ENCODE measurements at regions not wholly inside any gene's neighbourhood (a gene's known extent, or its start where the extent isn't known, plus 50 kb on each side); places are given as distances from the start of the nearest gene placed in this dataset.

GRCh38 chr11:131305005-131305404 is 65.4 kb upstream of the NTM start:
- H3K27ac ChIP-seq (ENCODE audit: low read depth, low read length) = no peak overlapping the region
- H4K20me1 ChIP-seq (ENCODE audit: insufficient read depth) = no peaks in the 10 kb centered on the region
- CTCF ChIA-PET = no interaction called here
- H3K79me2 ChIP-seq (ENCODE audit: insufficient read depth, low read length) = no peaks in the 10 kb centered on the region
- H3K9me2 ChIP-seq (ENCODE audit: insufficient read depth) = no peaks in the 10 kb centered on the region
- H3K27me3 ChIP-seq (ENCODE audit: insufficient read depth, low read length) = no peaks in the 10 kb centered on the region
- no peaks in the 10 kb centered on the region for H3K36me3 ChIP-seq (ENCODE audit: control insufficient read depth in 1 of 2, insufficient read depth in 2 of 2, low read length in 2 of 2)
- H3K9ac ChIP-seq (ENCODE audit: low read length) = no peak overlapping the region
- ATAC-seq = no peak
- RAD21 ChIA-PET (ENCODE audit: low non-redundant PET in 1 of 2, low total read pairs in 2 of 2, uncharacterized antibody in 2 of 2, unreplicated experiment in 2 of 2) = no interaction called here
- no peak overlapping the region for H2AFZ ChIP-seq (ENCODE audit: low read depth, low read length, poor library complexity, severe bottlenecking)
- BruUV-seq (replicated peaks) = no TSS peak
- H3K4me3 ChIP-seq (replicated peaks in 1 of 2; ENCODE audit: low read depth in 1 of 2, low read length in 2 of 2) = no peak overlapping the region
- no peak overlapping the region for H3K4me2 ChIP-seq (ENCODE audit: low read length)
- POLR2A ChIA-PET = no interaction called here
- TF ChIP-seq ELF1 (IDR thresholded peaks at IDR 0.05; ENCODE audit: borderline replicate concordance, low read depth) = no peak
- no peak for TF ChIP-seq EZH2 (IDR thresholded peaks at IDR 0.05)
- no peak for TF ChIP-seq RAD21 (IDR thresholded peaks at IDR 0.05; ENCODE audit: low read depth)
- TF ChIP-seq REST (IDR thresholded peaks at IDR 0.05; ENCODE audit: low read depth) = no peak
- TF ChIP-seq ZFX (IDR thresholded peaks at IDR 0.05) = no peak
- no peak for TF ChIP-seq ATF3 (IDR thresholded peaks at IDR 0.05)
- no peak for TF ChIP-seq EZH2phosphoT487 (IDR thresholded peaks at IDR 0.05; ENCODE audit: borderline replicate concordance)
- TF ChIP-seq MAX (IDR thresholded peaks at IDR 0.05) = no peak
- no peak for TF ChIP-seq TCF7L2 (IDR thresholded peaks at IDR 0.05; ENCODE audit: borderline replicate concordance, extremely low read depth, insufficient read depth, insufficient read length)
- no peak for TF ChIP-seq CBX3 (IDR thresholded peaks at IDR 0.05; ENCODE audit: low read depth)
- no peak for TF ChIP-seq POLR2AphosphoS5 (IDR thresholded peaks at IDR 0.05; ENCODE audit: low read depth, low read length)
- TF ChIP-seq SP1 (IDR thresholded peaks at IDR 0.05; ENCODE audit: low read depth) = no peak
- no peak for TF ChIP-seq ZBTB33 (IDR thresholded peaks at IDR 0.05; ENCODE audit: extremely low read depth, insufficient replicate concordance, low read length)
- TF ChIP-seq EGR1 (IDR thresholded peaks at IDR 0.05; ENCODE audit: low read depth) = no peak
- no peak for TF ChIP-seq POLR2A (IDR thresholded peaks at IDR 0.05; ENCODE audit: borderline replicate concordance, extremely low read depth, insufficient read depth, insufficient read length)
- no peak for TF ChIP-seq SRF (IDR thresholded peaks at IDR 0.05; ENCODE audit: low read depth)
- H3K9me3 ChIP-seq (ENCODE audit: control insufficient read depth in 1 of 2, insufficient read depth in 1 of 2, low read depth in 1 of 2, low read length in 2 of 2) = peaks cover 0 to 25% of the 10 kb centered on the region in 2 experiments; a peak in 2 of 4 replicates
- DNase-seq (ENCODE audit: low read depth, low spot score) = no peak
- no peaks in the 10 kb centered on the region for H3K4me1 ChIP-seq (ENCODE audit: control insufficient read depth in 1 of 2, insufficient read depth in 2 of 2, low read length in 2 of 2)
- intact Hi-C loops (cut with micrococcal nuclease) = no loop called here
